CD8-positive, alpha-beta memory T cell (primary cell): ENCODE measurements at regions not wholly inside any gene's neighbourhood (a gene's known extent, or its start where the extent isn't known, plus 50 kb on each side); places are given as distances from the start of the nearest gene placed in this dataset.

Experiments used
- CTCF ChIA-PET: fragments of 350-600 bp; sonication (Branson Sonifier 250); formaldehyde crosslinking; loops from one replicate; lab custom pipeline; 2021; ENCODE audit warnings: antibody characterized with exemption; lab: Charles Lee
- POLR2A ChIA-PET: fragments of 350-600 bp; sonication (Branson Sonifier 250); formaldehyde crosslinking; loops from one replicate; lab custom pipeline; 2021; ENCODE audit warnings: antibody characterized with exemption; lab: Charles Lee
- DNase-seq, 5 donors: peaks; one replicate each; pipeline versions ENCODE4 v3.0.0 to v3.0.0-alpha.2; 2020 to 2022; ENCODE audit warnings: mixed read lengths in 1 of 5
- H3K27ac ChIP-seq: one replicate; pipeline ENCODE4 v1.7.0; 2013; ENCODE audit warnings: low read depth, mild to moderate bottlenecking, low read length, moderate library complexity
- H3K27me3 ChIP-seq: 2 replicates; pipeline ENCODE4 v1.7.0; 2013; ENCODE audit warnings: low read length, mild to moderate bottlenecking; ENCODE audit not compliant: insufficient read depth, poor library complexity, severe bottlenecking
- H3K36me3 ChIP-seq: 2 replicates; pipeline ENCODE4 v1.7.0; 2013; ENCODE audit warnings: mild to moderate bottlenecking, low read length, moderate library complexity; ENCODE audit not compliant: insufficient read depth
- H3K4me1 ChIP-seq: 2 replicates; pipeline ENCODE4 v1.7.0; 2013; ENCODE audit warnings: mild to moderate bottlenecking, low read length, moderate library complexity; ENCODE audit not compliant: insufficient read depth
- H3K4me3 ChIP-seq: 2 replicates; pipeline ENCODE4 v1.7.0; 2013; ENCODE audit warnings: mild to moderate bottlenecking, low read length
- H3K9me3 ChIP-seq: 2 replicates; pipeline ENCODE4 v1.7.0; 2013; ENCODE audit warnings: mild to moderate bottlenecking, low read length
- H3K27ac Mint-ChIP-seq, 8 donors: one replicate each; pipeline ENCODE4 v1.8.0; 2020 to 2021; ENCODE audit warnings: mixed read lengths in 8 of 8, mild to moderate bottlenecking in 6 of 8, inconsistent platforms in 3 of 8, moderate library complexity in 3 of 8
- H3K27me3 Mint-ChIP-seq, 2 donors: one replicate each; pipeline ENCODE4 v1.8.0; 2020 to 2021; ENCODE audit warnings: mixed read lengths in 2 of 2, mild to moderate bottlenecking in 1 of 2, moderate library complexity in 1 of 2
- H3K36me3 Mint-ChIP-seq, 3 donors: one replicate each; pipeline ENCODE4 v1.8.0; 2020 to 2021; ENCODE audit warnings: mixed read lengths in 3 of 3, inconsistent platforms in 1 of 3, mild to moderate bottlenecking in 1 of 3
- H3K4me1 Mint-ChIP-seq, 3 donors: one replicate each; pipeline ENCODE4 v1.8.0; 2020 to 2021; ENCODE audit warnings: mixed read lengths in 3 of 3, inconsistent platforms in 1 of 3, mild to moderate bottlenecking in 1 of 3
- H3K4me3 Mint-ChIP-seq, 7 donors: one replicate each; pipeline ENCODE4 v1.8.0; 2020 to 2021; ENCODE audit warnings: mixed read lengths in 7 of 7, mild to moderate bottlenecking in 6 of 7, moderate library complexity in 4 of 7, inconsistent platforms in 2 of 7
- H3K9me3 Mint-ChIP-seq, 5 donors: one replicate each; pipeline ENCODE4 v1.8.0; 2020 to 2022; ENCODE audit warnings: mixed read lengths in 5 of 5, mild to moderate bottlenecking in 3 of 5, moderate library complexity in 2 of 5, inconsistent platforms in 1 of 5

DNA sequence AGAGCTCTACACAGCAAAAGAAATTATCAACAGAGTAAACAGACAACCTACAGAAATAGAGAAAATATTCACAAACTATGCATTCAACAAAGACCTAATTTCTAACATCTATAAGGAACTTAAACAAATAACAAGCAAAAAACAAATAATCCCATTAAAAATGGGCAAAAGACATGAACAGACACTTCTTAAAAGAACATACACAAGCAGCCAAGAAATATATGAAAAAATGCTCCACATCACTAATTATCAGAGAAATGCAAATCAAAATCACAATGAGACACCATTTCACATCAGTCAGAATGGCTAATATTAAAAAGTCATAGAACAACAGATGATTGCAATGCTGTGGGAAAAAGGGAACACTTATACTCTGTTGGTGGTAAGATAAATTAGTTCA lies 100.7 kb upstream of the LGR5 start:
- Mint-ChIP-seq H3K4me1 (no peaks in the 10 kb centered on the region), H3K36me3 (no peaks in the 10 kb centered on the region), H3K4me3 (no peak overlapping the region), H3K9me3 (peaks cover 3 to 12% (median 8%) of the 10 kb centered on the region in 5 donors), H3K27ac (no peak overlapping the region), H3K27me3 (peaks cover 0 to 1% of the 10 kb centered on the region in 2 donors)
- ChIA-PET CTCF (no interaction called here), POLR2A (no interaction called here)
- H3K27ac ChIP-seq: no peak overlapping the region
- no peak overlapping the region for H3K4me3 ChIP-seq
- no peaks in the 10 kb centered on the region for H3K36me3 ChIP-seq
- DNase-seq: no peak
- no peaks in the 10 kb centered on the region for H3K4me1 ChIP-seq
- H3K9me3 ChIP-seq: no peaks in the 10 kb centered on the region
- H3K27me3 ChIP-seq: no peaks in the 10 kb centered on the region

DNA sequence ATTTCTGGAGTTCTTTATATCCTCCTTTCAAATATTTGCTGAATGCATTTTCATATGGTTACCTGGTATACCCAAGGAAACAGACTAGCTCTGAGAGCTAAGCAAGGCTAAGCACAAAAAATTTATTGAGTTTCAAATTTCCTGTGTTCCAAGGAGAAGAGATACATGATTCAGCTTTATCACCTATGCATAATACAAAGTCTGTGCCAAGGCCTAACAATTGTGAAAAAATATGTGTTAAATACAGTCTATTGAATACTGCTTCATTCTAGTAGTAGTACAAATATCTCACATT lies 103.7 kb upstream of the LGR5 start:
- no peaks in the 10 kb centered on the region for H3K36me3 ChIP-seq
- Mint-ChIP-seq H3K36me3 (no peaks in the 10 kb centered on the region), H3K4me1 (no peaks in the 10 kb centered on the region), H3K4me3 (no peak overlapping the region), H3K27ac (no peak overlapping the region), H3K9me3 (peaks cover 3 to 8% (median 6%) of the 10 kb centered on the region in 5 donors), H3K27me3 (peaks cover 0 to 1% of the 10 kb centered on the region in 2 donors)
- H3K9me3 ChIP-seq: no peaks in the 10 kb centered on the region
- no peaks in the 10 kb centered on the region for H3K27me3 ChIP-seq
- CTCF ChIA-PET: no interaction called here
- no peak overlapping the region for H3K27ac ChIP-seq
- H3K4me3 ChIP-seq: no peak overlapping the region
- POLR2A ChIA-PET: no interaction called here
- no peak for DNase-seq
- H3K4me1 ChIP-seq: no peaks in the 10 kb centered on the region

DNA sequence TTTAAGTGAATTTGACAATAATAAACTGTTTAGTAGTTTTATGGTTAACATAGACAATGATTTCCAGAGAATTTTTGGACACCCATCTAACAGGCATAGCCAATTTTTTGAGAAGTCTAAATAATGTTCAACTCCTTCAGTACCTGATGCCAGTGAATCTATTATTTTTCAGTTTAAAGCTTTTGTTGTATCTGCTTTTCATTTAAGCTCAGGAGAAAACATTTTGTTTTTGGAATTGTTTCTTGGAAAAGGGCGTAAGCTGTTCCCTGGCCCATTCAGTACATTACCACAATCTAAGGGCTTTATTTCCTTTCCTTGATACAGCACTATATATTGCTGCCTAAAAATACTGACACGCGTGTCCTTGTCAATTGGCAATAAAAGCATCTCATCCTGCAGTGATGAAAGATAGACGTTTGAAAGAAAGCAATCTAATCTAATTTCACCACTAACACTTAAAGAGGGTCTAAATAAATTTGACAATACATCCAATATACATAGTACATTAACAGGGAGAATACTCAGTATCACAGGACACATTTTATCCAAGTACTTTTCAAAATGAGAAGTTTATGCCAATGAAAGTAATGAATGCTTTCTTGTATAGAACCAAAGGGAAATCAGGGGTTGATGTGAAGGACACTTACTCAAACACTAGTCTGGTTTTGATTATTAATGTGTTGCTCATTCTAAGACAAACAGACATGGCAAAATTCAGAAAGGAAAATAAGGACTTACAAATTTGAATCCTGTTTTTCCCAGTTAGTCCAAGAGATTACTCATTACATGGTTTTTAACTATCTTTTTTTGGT lies 104.2 kb upstream of the LGR5 start:
- Mint-ChIP-seq H3K4me1 (no peaks in the 10 kb centered on the region), H3K27me3 (no peaks in the 10 kb centered on the region), H3K27ac (no peak overlapping the region), H3K4me3 (no peak overlapping the region), H3K36me3 (no peaks in the 10 kb centered on the region), H3K9me3 (peaks cover 0 to 7% (median 3%) of the 10 kb centered on the region in 5 donors)
- Histone ChIP-seq H3K36me3 (no peaks in the 10 kb centered on the region), H3K4me1 (no peaks in the 10 kb centered on the region), H3K27ac (no peak overlapping the region), H3K4me3 (no peak overlapping the region), H3K27me3 (no peaks in the 10 kb centered on the region), H3K9me3 (no peaks in the 10 kb centered on the region)
- no peak for DNase-seq
- CTCF ChIA-PET: no interaction called here
- POLR2A ChIA-PET: no interaction called here

DNA sequence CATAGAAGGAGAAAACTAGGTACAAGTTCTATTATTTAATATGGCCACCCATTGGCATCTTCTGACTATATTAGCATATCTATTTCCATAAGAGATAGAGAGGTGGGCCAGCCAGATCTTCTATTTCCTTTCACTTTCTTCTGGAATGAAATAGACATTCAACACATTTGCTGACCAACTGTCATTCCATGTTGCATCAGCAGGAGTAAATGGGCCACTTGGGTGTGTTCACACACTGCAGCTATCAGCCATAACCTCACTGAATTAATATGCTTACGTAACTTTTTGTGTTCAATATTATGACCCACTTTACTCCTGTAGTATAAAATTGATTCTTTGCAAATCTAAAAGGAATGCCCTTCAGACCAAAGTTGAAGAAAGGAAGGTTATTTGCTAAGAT lies 106.2 kb upstream of the LGR5 start:
- Histone ChIP-seq H3K9me3 (no peaks in the 10 kb centered on the region), H3K4me3 (no peak overlapping the region)

DNA sequence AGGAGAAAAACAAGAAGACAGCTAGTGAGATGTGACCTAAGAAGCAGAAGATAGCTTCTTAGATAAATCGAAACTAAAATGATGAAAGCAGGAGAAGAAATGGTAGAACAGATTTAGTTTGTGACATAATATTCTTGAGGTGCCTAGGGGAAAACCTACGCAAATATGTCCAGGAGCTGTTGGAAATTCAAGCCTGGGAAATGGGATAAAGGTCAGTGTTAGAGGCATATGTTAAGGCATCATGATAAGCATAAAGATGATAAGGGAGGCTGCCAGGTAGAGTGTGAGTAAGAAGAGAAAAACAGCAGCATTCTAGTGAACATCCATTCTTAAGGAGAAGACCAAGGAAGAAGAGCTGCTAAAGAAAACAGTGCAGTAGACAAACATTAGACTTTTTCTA lies 109.6 kb upstream of the LGR5 start:
- no peaks in the 10 kb centered on the region for H3K4me1 ChIP-seq
- no peaks in the 10 kb centered on the region for H3K27me3 ChIP-seq
- Mint-ChIP-seq H3K27ac (no peak overlapping the region), H3K27me3 (no peaks in the 10 kb centered on the region), H3K4me1 (no peaks in the 10 kb centered on the region), H3K36me3 (no peaks in the 10 kb centered on the region), H3K9me3 (peaks cover 0 to 4% (median 0%) of the 10 kb centered on the region in 5 donors), H3K4me3 (no peak overlapping the region)
- ChIA-PET CTCF (no interaction called here), POLR2A (no interaction called here)
- no peak overlapping the region for H3K27ac ChIP-seq
- no peak overlapping the region for H3K4me3 ChIP-seq
- DNase-seq: no peak
- no peaks in the 10 kb centered on the region for H3K36me3 ChIP-seq
- H3K9me3 ChIP-seq: no peaks in the 10 kb centered on the region

More for the DNA sequence above, 106.2 kb upstream of the LGR5 start:
- POLR2A ChIA-PET: no interaction called here
- Mint-ChIP-seq H3K27ac (no peak overlapping the region), H3K9me3 (peaks cover 2 to 6% (median 3%) of the 10 kb centered on the region in 5 donors), H3K36me3 (no peaks in the 10 kb centered on the region), H3K4me1 (no peaks in the 10 kb centered on the region), H3K4me3 (no peak overlapping the region), H3K27me3 (no peaks in the 10 kb centered on the region)
- CTCF ChIA-PET: no interaction called here
- Histone ChIP-seq H3K4me1 (no peaks in the 10 kb centered on the region), H3K27me3 (no peaks in the 10 kb centered on the region), H3K27ac (no peak overlapping the region), H3K36me3 (no peaks in the 10 kb centered on the region)
- no peak for DNase-seq

DNA sequence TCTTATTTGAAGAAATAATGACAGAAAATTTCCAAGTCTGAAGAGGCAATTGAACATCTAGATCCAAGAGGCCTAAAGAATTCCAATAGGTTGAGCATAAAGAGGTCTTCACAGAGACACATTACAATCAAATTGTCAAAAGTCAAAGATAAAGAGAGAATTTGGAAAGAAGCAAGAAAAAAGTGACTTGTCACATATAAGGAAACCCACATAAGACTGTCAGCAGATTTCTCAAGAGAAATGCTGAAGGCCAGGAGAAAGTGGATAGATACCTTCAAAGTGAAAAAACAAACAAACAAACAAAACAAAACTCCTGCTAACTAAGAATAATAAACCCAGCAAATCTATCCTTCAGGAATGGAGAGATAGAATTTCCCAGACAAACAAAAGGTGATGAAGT lies 118.1 kb upstream of the LGR5 start:
- H3K4me1 ChIP-seq: no peaks in the 10 kb centered on the region
- no peaks in the 10 kb centered on the region for H3K27me3 ChIP-seq
- Mint-ChIP-seq H3K27ac (no peak overlapping the region), H3K36me3 (peaks cover 0 to 9% (median 0%) of the 10 kb centered on the region in 3 donors), H3K4me3 (no peak overlapping the region), H3K9me3 (peaks cover 24 to 33% (median 31%) of the 10 kb centered on the region in 5 donors), H3K4me1 (no peaks in the 10 kb centered on the region), H3K27me3 (peaks cover 0 to 1% of the 10 kb centered on the region in 2 donors)
- no peak overlapping the region for H3K27ac ChIP-seq
- ChIA-PET POLR2A (no interaction called here), CTCF (no interaction called here)
- no peak overlapping the region for H3K4me3 ChIP-seq
- peaks cover 4% of the 10 kb centered on the region for H3K9me3 ChIP-seq
- H3K36me3 ChIP-seq: no peaks in the 10 kb centered on the region
- no peak for DNase-seq

DNA sequence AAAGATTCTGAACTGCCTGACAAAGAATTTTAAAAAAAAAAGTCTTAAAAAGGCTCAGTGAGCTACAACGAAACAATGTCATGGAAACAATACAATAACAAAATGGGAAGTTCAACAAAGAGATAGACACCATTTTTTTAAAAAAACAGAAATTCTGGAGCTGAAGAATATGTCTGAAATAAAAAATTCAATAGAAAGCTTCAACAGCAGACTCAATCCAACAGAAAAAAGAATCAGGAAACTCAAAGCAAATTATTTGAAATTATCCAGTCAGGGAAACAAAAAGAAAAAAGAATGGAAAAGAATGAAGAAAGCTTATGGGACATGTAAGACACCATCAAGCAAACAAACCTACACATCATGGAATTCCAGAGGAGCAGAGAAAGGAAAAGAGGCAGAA lies 118.5 kb upstream of the LGR5 start:
- ChIA-PET POLR2A (no interaction called here), CTCF (no interaction called here)
- Histone ChIP-seq H3K4me3 (no peak overlapping the region), H3K9me3 (peaks cover 4% of the 10 kb centered on the region), H3K4me1 (no peaks in the 10 kb centered on the region), H3K27ac (no peak overlapping the region), H3K36me3 (no peaks in the 10 kb centered on the region), H3K27me3 (no peaks in the 10 kb centered on the region)
- H3K4me1 Mint-ChIP-seq: no peaks in the 10 kb centered on the region
- peaks cover 0 to 9% (median 0%) of the 10 kb centered on the region in 3 donors for H3K36me3 Mint-ChIP-seq
- H3K27me3 Mint-ChIP-seq: peaks cover 0 to 1% of the 10 kb centered on the region in 2 donors
- H3K9me3 Mint-ChIP-seq: peaks cover 24 to 33% (median 31%) of the 10 kb centered on the region in 5 donors
- H3K4me3 Mint-ChIP-seq: no peak overlapping the region
- DNase-seq: no peak
- H3K27ac Mint-ChIP-seq: no peak overlapping the region

DNA sequence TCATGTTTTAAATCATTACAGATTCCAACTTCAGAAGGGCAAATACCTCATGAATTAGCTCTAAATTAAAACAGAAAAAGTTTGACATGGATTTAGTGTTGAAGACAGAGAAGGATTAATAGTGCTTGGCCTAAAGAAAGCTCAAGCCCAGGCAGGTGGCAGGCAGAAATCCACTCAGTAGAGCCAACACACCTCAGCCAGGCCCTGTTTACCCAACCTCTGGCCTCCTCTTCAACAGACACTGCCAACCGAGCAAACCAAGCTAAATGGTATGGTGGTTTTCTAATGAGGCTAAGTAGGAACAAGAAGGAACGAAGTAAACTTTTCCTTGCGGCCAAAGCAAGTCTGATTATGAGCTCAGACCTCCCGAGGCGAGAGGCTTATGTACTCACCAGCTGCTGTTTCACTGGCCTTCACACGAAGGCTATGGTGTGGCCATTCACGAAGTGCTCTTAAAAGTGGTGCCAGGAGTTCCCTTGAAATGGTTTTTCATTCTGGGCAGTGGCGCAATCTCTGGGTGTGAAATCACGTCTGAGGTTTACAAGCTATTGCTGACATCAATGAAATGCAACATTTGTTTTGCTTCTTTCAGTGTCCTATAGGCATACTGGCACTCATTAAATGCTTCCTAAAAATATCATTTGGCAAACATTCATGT lies 124.1 kb upstream of the LGR5 start:
- Histone ChIP-seq H3K36me3 (no peaks in the 10 kb centered on the region), H3K27me3 (no peaks in the 10 kb centered on the region), H3K4me1 (no peaks in the 10 kb centered on the region), H3K9me3 (peaks cover 3% of the 10 kb centered on the region), H3K27ac (no peak overlapping the region), H3K4me3 (no peak overlapping the region)
- H3K36me3 Mint-ChIP-seq: no peaks in the 10 kb centered on the region
- CTCF ChIA-PET: no interaction called here
- peaks cover 10 to 15% (median 13%) of the 10 kb centered on the region in 5 donors for H3K9me3 Mint-ChIP-seq
- DNase-seq: no peak
- H3K4me3 Mint-ChIP-seq: no peak overlapping the region
- H3K27ac Mint-ChIP-seq: no peak overlapping the region
- no peaks in the 10 kb centered on the region for H3K27me3 Mint-ChIP-seq
- POLR2A ChIA-PET: no interaction called here
- H3K4me1 Mint-ChIP-seq: no peaks in the 10 kb centered on the region
